OCI-LY1 (cell line): ENCODE measurements at regions not wholly inside any gene's neighbourhood (a gene's known extent, or its start where the extent isn't known, plus 50 kb on each side); places are given as distances from the start of the nearest gene placed in this dataset.
"Not testable (repeated sequence)": the region's sequence is repeated elsewhere in the genome, so short reads cannot be mapped to it uniquely, and the experiment has no call there.

Experiments
- H2AFZ ChIP-seq: fragments of 200-600 bp; sonication (generic), shearing (Covaris generic); 2 replicates; pipeline ENCODE4 v1.6.0; 2014; ENCODE audit warnings: antibody characterized with exemption, mild to moderate bottlenecking, low read length
- H3F3A ChIP-seq: fragments of 200-600 bp; sonication (generic), shearing (Covaris generic); 2 replicates; pipeline ENCODE4 v1.6.0; 2014; ENCODE audit warnings: mild to moderate bottlenecking, antibody characterized with exemption, low read length, moderate library complexity; ENCODE audit not compliant: insufficient read depth
- H3K27ac ChIP-seq: fragments of 200-600 bp; sonication (generic); 2 replicates; pipeline ENCODE4 v1.5.1; 2014; ENCODE audit warnings: low read length, mixed run types, mild to moderate bottlenecking, low read depth; ENCODE audit not compliant: poor library complexity, severe bottlenecking
- H3K27me3 ChIP-seq: fragments of 200-600 bp; sonication (generic); 2 replicates; pipeline ENCODE4 v1.6.0; 2014; ENCODE audit warnings: antibody characterized with exemption, mild to moderate bottlenecking, low read length, moderate library complexity; ENCODE audit not compliant: insufficient read depth
- H3K36me3 ChIP-seq: fragments of 200-600 bp; sonication (generic); 2 replicates; pipeline ENCODE4 v1.6.1; 2014; ENCODE audit warnings: mild to moderate bottlenecking, antibody characterized with exemption, low read length, moderate library complexity, mixed read lengths; ENCODE audit not compliant: insufficient read depth
- H3K4me1 ChIP-seq: fragments of 200-600 bp; sonication (generic); 2 replicates; pipeline ENCODE4 v1.5.1; 2014; ENCODE audit warnings: mild to moderate bottlenecking, low read length, moderate library complexity; ENCODE audit not compliant: insufficient read depth, severe bottlenecking
- H3K4me2 ChIP-seq: fragments of 200-600 bp; sonication (generic), shearing (Covaris generic); 2 replicates; pipeline ENCODE4 v1.6.1; 2014; ENCODE audit warnings: low read length
- H3K4me3 ChIP-seq: fragments of 200-600 bp; sonication (generic); 2 replicates; pipeline ENCODE4 v1.5.1; 2014; ENCODE audit warnings: low read length, low read depth, mild to moderate bottlenecking, mixed read lengths; ENCODE audit not compliant: poor library complexity, severe bottlenecking
- H3K79me2 ChIP-seq: fragments of 200-600 bp; shearing (Covaris generic); 2 replicates; pipeline ENCODE4 v1.6.1; 2016; ENCODE audit warnings: mixed run types, low read length, mixed read lengths; ENCODE audit not compliant: insufficient read depth
- H3K9ac ChIP-seq: fragments of 200-600 bp; sonication (generic), shearing (Covaris generic); 2 replicates; pipeline ENCODE4 v1.6.1; 2014; ENCODE audit warnings: mild to moderate bottlenecking, low read length, mixed read lengths
- H3K9me2 ChIP-seq: fragments of 200-600 bp; sonication (generic), shearing (Covaris generic); 2 replicates; pipeline ENCODE4 v1.6.1; 2014; ENCODE audit warnings: low read depth, mild to moderate bottlenecking, low read length, mixed read lengths
- H3K9me3 ChIP-seq: fragments of 200-600 bp; shearing (Covaris generic); 2 replicates; pipeline ENCODE4 v1.6.1; 2014; ENCODE audit warnings: low read length, mixed read lengths
- H4K20me1 ChIP-seq: fragments of 200-600 bp; sonication (generic), shearing (Covaris generic); 2 replicates; pipeline ENCODE4 v1.6.0; 2016; ENCODE audit warnings: mild to moderate bottlenecking, low read length; ENCODE audit not compliant: insufficient read depth
- EZH2 ChIP-seq: fragments of 200-600 bp; sonication (generic), shearing (Covaris generic); IDR thresholded peaks from 2 replicates; pipeline ENCODE4 v1.8.0; 2017; ENCODE audit warnings: borderline replicate concordance, mixed run types, mild to moderate bottlenecking, antibody characterized with exemption, low read length, moderate library complexity, mixed read lengths
- TF ChIP-seq, protein P1 (sequence below): fragments of 200-600 bp; sonication (generic), shearing (Covaris generic); IDR thresholded peaks from 2 replicates; pipeline ENCODE4 v1.5.1; 2017; ENCODE audit warnings: mild to moderate bottlenecking, antibody characterized with exemption, low read length, moderate library complexity, mixed read lengths

DNA sequence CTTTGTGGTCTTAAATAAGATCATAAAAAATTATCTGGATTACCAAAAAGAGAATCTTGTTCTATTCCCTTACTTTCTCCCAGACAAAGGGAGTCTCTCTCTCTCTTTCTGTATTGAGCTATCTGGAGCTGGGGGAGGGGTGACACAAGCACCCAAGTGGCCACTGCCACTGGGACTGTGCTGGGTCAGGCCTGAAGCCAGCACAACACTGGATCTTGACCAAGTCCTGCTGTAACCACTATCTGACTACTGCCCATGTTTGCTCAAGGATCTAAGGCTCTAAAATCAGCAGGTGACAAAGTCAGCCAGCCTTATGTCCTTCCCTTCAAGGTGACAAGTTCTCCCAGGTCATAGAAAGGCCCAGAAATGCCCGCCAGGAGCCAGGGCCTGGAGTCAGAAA lies 75.0 kb upstream of the SPATA16 start:
- H3K36me3 ChIP-seq = no peaks in the 10 kb centered on the region
- no peaks in the 10 kb centered on the region for H3K79me2 ChIP-seq
- H3F3A ChIP-seq = no peaks in the 10 kb centered on the region
- H2AFZ ChIP-seq = no peak overlapping the region
- H3K4me1 ChIP-seq = no peaks in the 10 kb centered on the region
- TF ChIP-seq EZH2 = no peak
- TF ChIP-seq, protein P1, sequence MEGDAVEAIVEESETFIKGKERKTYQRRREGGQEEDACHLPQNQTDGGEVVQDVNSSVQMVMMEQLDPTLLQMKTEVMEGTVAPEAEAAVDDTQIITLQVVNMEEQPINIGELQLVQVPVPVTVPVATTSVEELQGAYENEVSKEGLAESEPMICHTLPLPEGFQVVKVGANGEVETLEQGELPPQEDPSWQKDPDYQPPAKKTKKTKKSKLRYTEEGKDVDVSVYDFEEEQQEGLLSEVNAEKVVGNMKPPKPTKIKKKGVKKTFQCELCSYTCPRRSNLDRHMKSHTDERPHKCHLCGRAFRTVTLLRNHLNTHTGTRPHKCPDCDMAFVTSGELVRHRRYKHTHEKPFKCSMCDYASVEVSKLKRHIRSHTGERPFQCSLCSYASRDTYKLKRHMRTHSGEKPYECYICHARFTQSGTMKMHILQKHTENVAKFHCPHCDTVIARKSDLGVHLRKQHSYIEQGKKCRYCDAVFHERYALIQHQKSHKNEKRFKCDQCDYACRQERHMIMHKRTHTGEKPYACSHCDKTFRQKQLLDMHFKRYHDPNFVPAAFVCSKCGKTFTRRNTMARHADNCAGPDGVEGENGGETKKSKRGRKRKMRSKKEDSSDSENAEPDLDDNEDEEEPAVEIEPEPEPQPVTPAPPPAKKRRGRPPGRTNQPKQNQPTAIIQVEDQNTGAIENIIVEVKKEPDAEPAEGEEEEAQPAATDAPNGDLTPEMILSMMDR = no peak
- H3K9me2 ChIP-seq = no peaks in the 10 kb centered on the region
- no peaks in the 10 kb centered on the region for H4K20me1 ChIP-seq
- H3K27me3 ChIP-seq = no peaks in the 10 kb centered on the region
- no peak overlapping the region for H3K9ac ChIP-seq
- no peaks in the 10 kb centered on the region for H3K9me3 ChIP-seq
- H3K4me2 ChIP-seq = no peak overlapping the region
- no peak overlapping the region for H3K27ac ChIP-seq
- H3K4me3 ChIP-seq = no peak overlapping the region

DNA sequence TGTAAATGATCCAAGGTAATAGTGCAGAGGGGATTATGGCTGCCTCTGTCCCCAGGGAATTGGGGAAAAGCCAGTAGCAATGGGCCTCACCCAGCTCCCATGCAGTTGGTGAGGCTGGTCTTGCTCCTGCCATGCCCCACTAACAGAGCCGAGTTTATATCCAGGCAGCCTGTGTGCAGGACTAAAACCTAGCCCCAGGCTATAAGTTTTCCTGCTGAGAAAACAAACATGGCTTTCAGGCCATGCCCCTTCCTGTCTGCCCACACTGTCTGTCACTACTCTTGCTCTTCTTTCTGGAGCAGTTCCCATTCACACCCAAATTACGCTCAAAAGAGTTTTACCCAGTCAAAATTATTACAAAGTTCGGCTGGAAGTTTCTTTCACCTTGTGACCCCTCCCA lies 73.5 kb upstream of the SPATA16 start:
- H3K4me2 ChIP-seq = no peak overlapping the region
- H3K9me3 ChIP-seq = no peaks in the 10 kb centered on the region
- no peak overlapping the region for H2AFZ ChIP-seq
- no peaks in the 10 kb centered on the region for H3K79me2 ChIP-seq
- TF ChIP-seq, protein P1 = no peak
- no peak for TF ChIP-seq EZH2
- no peaks in the 10 kb centered on the region for H3K9me2 ChIP-seq
- no peak overlapping the region for H3K4me3 ChIP-seq
- no peaks in the 10 kb centered on the region for H4K20me1 ChIP-seq
- H3K9ac ChIP-seq = no peak overlapping the region
- H3K36me3 ChIP-seq = no peaks in the 10 kb centered on the region
- no peak overlapping the region for H3K27ac ChIP-seq
- no peaks in the 10 kb centered on the region for H3F3A ChIP-seq
- H3K27me3 ChIP-seq = no peaks in the 10 kb centered on the region
- no peaks in the 10 kb centered on the region for H3K4me1 ChIP-seq

DNA sequence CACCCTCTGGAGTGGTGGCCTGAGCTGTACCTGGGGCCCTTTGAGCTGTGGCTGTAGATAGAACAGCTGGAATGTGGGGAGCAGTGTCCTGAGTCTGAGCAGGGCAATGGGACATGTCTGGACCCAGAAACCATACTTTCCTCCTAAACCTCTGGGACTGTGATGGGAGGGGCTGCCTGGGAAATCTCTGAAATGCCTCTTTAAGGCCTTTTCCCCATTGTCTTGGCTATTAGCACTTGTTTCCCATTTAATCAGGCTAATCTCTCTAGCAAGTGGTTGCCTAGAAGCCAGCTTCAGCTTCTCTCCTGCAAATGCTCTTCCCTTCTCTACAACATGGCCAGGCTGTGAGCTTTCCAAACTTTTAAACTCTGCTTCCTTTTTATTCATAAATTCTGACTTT lies 58.5 kb upstream of the SPATA16 start:
- no peak overlapping the region for H3K9ac ChIP-seq
- H3K27ac ChIP-seq = no peak overlapping the region
- no peaks in the 10 kb centered on the region for H3K9me3 ChIP-seq
- no peaks in the 10 kb centered on the region for H3K79me2 ChIP-seq
- no peaks in the 10 kb centered on the region for H3K36me3 ChIP-seq
- no peak overlapping the region for H3K4me3 ChIP-seq
- H4K20me1 ChIP-seq = no peaks in the 10 kb centered on the region
- no peaks in the 10 kb centered on the region for H3F3A ChIP-seq
- no peak overlapping the region for H2AFZ ChIP-seq
- H3K9me2 ChIP-seq = no peaks in the 10 kb centered on the region
- TF ChIP-seq, protein P1 = no peak
- no peak for TF ChIP-seq EZH2
- H3K27me3 ChIP-seq = no peaks in the 10 kb centered on the region
- H3K4me1 ChIP-seq = no peaks in the 10 kb centered on the region
- H3K4me2 ChIP-seq = no peak overlapping the region

DNA sequence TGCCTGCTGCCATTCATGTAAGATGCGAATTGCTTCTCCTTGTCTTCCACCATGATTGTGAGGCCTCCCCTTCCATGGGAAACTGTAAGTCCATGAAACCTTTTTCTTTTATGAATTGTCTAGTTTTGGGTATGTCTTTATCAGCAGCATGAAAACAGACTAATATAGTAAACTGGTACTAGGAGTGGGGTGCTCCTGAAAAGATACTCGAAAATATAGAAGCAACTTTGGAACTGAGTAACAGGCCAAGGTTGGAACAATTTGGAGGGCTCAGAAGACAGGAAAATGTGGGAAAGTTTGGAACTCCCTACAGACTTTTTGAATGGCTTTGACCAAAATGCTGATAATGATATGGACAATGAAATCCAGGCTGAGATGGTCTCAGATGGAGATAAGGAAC lies 53.8 kb upstream of the SPATA16 start:
- H3K27me3 ChIP-seq, H3K27ac ChIP-seq, H3K4me2 ChIP-seq, H3K36me3 ChIP-seq, H3K9ac ChIP-seq, H4K20me1 ChIP-seq, H3K4me3 ChIP-seq, H3K9me3 ChIP-seq, H3K9me2 ChIP-seq, H3F3A ChIP-seq, H2AFZ ChIP-seq, H3K79me2 ChIP-seq, H3K4me1 ChIP-seq: not testable (repeated sequence)
